ENCODE measurements at regions not wholly inside any gene's neighbourhood (a gene's known extent, or its start where the extent isn't known, plus 50 kb on each side); places are given as distances from the start of the nearest gene placed in this dataset.

DNA sequence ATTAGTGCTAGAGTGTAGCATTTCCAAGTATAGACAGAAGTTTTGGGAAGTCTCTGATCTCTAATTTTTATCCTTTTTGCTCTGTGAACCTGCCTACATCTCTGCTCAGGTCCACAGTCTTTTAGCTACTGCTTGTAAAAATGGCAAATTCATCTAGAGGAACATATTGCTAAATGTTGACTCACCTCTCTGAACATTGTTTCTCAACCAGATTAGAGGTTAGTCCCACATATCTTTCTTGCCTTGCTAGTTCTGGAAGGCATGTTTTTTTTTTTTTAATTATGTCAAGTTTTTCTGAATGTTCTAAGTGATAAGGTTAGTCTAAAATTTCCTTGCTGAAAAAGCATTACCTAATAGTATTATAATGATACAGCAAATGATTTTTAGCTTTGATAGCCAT lies 2889.6 kb upstream of the PCDH20 start:
- H3K9me3 ChIP-seq (ENCODE audit: insufficient read depth, low read length): no peaks in the 10 kb centered on the region
- no peak for DNase-seq (ENCODE audit: low read depth, low spot score)
- TF ChIP-seq YY1 (IDR thresholded peaks at IDR 0.05; ENCODE audit: insufficient read depth, insufficient read length) (no peak), ZNF274 (IDR thresholded peaks at IDR 0.05; ENCODE audit: low read depth, low read length) (no peak), SUZ12 (IDR thresholded peaks at IDR 0.05; ENCODE audit: extremely low read depth, insufficient read depth, insufficient read length) (no peak)
- H3K9ac ChIP-seq (ENCODE audit: insufficient read length, low read depth): no peak overlapping the region
- no peaks in the 10 kb centered on the region for H3K4me1 ChIP-seq (ENCODE audit: insufficient read depth, insufficient read length)
- H3K4me3 ChIP-seq (ENCODE audit: insufficient read length, low read depth): no peak overlapping the region
- no peaks in the 10 kb centered on the region for H3K27me3 ChIP-seq (ENCODE audit: insufficient read depth, insufficient read length)
- H3K36me3 ChIP-seq (ENCODE audit: insufficient read depth, insufficient read length, low read length): no peaks in the 10 kb centered on the region

DNA sequence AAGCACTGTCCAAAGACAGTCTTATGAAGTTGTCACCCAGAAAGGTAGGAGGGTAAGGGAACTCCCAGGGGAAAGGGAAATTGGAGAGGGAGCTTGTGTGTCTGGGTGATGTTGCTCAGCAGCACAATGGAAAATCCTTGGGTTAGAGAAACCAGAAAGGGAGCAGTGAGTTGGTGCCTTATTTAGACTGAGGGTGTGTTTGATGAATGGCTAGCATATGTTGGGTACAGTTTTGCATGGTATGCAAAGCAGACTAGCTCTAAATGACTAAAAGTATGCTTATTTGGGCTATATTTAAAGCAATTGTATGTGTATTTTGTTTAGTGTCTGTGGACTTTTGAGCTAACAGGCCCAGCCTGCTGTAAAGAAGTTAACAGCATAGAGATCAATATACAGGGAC lies 2884.6 kb upstream of the PCDH20 start:
- no peaks in the 10 kb centered on the region for H3K36me3 ChIP-seq (ENCODE audit: insufficient read depth, insufficient read length, low read length)
- H3K4me1 ChIP-seq (ENCODE audit: insufficient read depth, insufficient read length): no peaks in the 10 kb centered on the region
- H3K27me3 ChIP-seq (ENCODE audit: insufficient read depth, insufficient read length): no peaks in the 10 kb centered on the region
- no peak for DNase-seq (ENCODE audit: low read depth, low spot score)
- TF ChIP-seq ZNF274 (IDR thresholded peaks at IDR 0.05; ENCODE audit: low read depth, low read length) (no peak), YY1 (IDR thresholded peaks at IDR 0.05; ENCODE audit: insufficient read depth, insufficient read length) (no peak)
- H3K9me3 ChIP-seq (ENCODE audit: insufficient read depth, low read length): no peaks in the 10 kb centered on the region
- H3K9ac ChIP-seq (ENCODE audit: insufficient read length, low read depth): no peak overlapping the region
- H3K4me3 ChIP-seq (ENCODE audit: insufficient read length, low read depth): no peak overlapping the region

DNA sequence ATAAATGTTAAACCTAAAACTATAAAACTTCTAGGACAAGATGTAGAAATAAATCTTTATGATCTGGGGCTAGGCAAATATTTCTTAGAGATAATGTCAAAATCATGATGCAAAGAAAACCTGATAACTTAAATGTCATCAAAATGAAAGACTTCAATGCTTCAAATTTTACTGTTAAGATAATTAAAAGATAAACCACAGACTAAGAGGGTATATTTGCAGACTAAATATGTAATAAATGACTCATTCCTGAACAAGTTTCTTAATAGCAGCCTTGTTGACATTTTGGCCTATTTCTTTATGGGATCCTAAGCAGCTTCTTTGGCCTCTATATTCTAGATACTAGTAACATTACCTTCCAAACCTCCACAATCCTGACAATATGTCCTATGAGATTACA lies 2878.3 kb upstream of the PCDH20 start:
- TF ChIP-seq YY1 (IDR thresholded peaks at IDR 0.05; ENCODE audit: insufficient read depth, insufficient read length) (no peak), SUZ12 (IDR thresholded peaks at IDR 0.05; ENCODE audit: extremely low read depth, insufficient read depth, insufficient read length) (no peak), ZNF274 (IDR thresholded peaks at IDR 0.05; ENCODE audit: low read depth, low read length) (no peak)
- Histone ChIP-seq H3K9me3 (ENCODE audit: insufficient read depth, low read length) (no peaks in the 10 kb centered on the region), H3K36me3 (ENCODE audit: insufficient read depth, insufficient read length, low read length) (no peaks in the 10 kb centered on the region), H3K9ac (ENCODE audit: insufficient read length, low read depth) (no peak overlapping the region), H3K27me3 (ENCODE audit: insufficient read depth, insufficient read length) (no peaks in the 10 kb centered on the region), H3K4me3 (ENCODE audit: insufficient read length, low read depth) (no peak overlapping the region), H3K4me1 (ENCODE audit: insufficient read depth, insufficient read length) (no peaks in the 10 kb centered on the region)
- DNase-seq (ENCODE audit: low read depth, low spot score): no peak

DNA sequence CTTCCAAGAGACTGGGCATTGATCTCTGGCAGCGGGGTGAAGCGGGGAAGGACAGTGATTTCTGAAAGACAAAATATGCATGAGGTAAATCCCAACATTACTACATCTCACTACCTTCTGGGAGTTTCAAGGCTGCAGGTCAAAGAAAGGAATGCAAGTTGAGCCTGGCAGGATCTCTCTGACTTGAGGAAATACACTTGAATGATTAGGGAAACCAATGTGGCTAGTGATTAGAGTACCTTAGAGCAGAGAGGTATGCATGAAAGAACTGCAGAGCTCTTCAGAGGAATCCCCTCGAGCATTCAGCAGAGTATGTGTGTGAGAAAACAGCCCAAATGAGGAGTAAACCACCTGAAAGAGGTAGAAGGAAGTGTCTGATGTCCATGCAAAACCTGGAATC lies 2874.1 kb upstream of the PCDH20 start:
- Histone ChIP-seq H3K9me3 (ENCODE audit: insufficient read depth, low read length) (no peaks in the 10 kb centered on the region), H3K36me3 (ENCODE audit: insufficient read depth, insufficient read length, low read length) (no peaks in the 10 kb centered on the region)
- no peak for DNase-seq (ENCODE audit: low read depth, low spot score)

DNA sequence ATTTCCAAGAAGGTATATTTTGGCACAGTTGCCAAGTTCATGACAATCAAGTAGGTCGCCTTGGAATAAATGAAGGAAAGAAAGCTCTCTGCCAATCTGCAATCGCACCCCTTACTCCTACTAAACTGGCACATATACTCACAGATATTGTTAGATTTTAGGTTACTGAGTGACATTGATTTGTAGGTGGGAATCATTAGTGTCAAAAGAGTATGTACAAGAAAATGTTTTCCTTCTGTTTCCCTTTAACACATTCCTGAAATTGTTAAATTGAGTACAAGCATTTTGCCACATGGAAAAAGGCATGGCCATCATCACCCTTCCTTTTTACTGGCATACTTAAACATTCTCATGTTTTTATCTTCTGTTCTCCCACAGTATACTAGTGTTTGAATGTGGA lies 2868.3 kb upstream of the PCDH20 start:
- no peak overlapping the region for H3K9ac ChIP-seq (ENCODE audit: insufficient read length, low read depth)
- no peaks in the 10 kb centered on the region for H3K27me3 ChIP-seq (ENCODE audit: insufficient read depth, insufficient read length)
- no peak for DNase-seq (ENCODE audit: low read depth, low spot score)
- H3K36me3 ChIP-seq (ENCODE audit: insufficient read depth, insufficient read length, low read length): no peaks in the 10 kb centered on the region
- no peak overlapping the region for H3K4me3 ChIP-seq (ENCODE audit: insufficient read length, low read depth)
- H3K4me1 ChIP-seq (ENCODE audit: insufficient read depth, insufficient read length): no peaks in the 10 kb centered on the region
- no peak for TF ChIP-seq YY1 (IDR thresholded peaks at IDR 0.05; ENCODE audit: insufficient read depth, insufficient read length)
- no peak for TF ChIP-seq SUZ12 (IDR thresholded peaks at IDR 0.05; ENCODE audit: extremely low read depth, insufficient read depth, insufficient read length)
- TF ChIP-seq ZNF274 (IDR thresholded peaks at IDR 0.05; ENCODE audit: low read depth, low read length): no peak
- H3K9me3 ChIP-seq (ENCODE audit: insufficient read depth, low read length): no peaks in the 10 kb centered on the region

More for the DNA sequence above, 2874.1 kb upstream of the PCDH20 start:
- no peak overlapping the region for H3K9ac ChIP-seq (ENCODE audit: insufficient read length, low read depth)
- H3K4me3 ChIP-seq (ENCODE audit: insufficient read length, low read depth): no peak overlapping the region
- no peak for TF ChIP-seq ZNF274 (IDR thresholded peaks at IDR 0.05; ENCODE audit: low read depth, low read length)
- TF ChIP-seq SUZ12 (IDR thresholded peaks at IDR 0.05; ENCODE audit: extremely low read depth, insufficient read depth, insufficient read length): no peak
- no peak for TF ChIP-seq YY1 (IDR thresholded peaks at IDR 0.05; ENCODE audit: insufficient read depth, insufficient read length)
- no peaks in the 10 kb centered on the region for H3K4me1 ChIP-seq (ENCODE audit: insufficient read depth, insufficient read length)
- no peaks in the 10 kb centered on the region for H3K27me3 ChIP-seq (ENCODE audit: insufficient read depth, insufficient read length)

DNA sequence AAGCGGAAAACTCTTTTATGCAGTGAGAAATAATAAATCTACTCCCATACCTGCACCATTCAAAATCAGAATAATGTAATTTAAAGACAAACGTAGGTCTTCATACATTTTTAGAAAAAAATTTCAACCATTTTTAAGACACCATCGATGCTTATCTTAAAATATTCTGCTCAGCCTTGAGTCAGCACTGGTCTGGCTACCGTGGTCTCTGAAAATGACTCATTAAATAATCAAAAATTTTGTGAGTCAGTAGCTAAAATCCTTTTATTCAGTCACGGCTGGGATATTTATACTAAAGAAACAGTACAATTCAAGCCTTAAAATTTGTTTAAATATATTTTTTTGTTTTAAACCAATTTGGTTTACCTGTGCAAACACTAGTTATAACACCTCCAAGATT lies 2862.8 kb upstream of the PCDH20 start:
- no peak for DNase-seq (ENCODE audit: low read depth, low spot score)
- H3K27me3 ChIP-seq (ENCODE audit: insufficient read depth, insufficient read length): no peaks in the 10 kb centered on the region

DNA sequence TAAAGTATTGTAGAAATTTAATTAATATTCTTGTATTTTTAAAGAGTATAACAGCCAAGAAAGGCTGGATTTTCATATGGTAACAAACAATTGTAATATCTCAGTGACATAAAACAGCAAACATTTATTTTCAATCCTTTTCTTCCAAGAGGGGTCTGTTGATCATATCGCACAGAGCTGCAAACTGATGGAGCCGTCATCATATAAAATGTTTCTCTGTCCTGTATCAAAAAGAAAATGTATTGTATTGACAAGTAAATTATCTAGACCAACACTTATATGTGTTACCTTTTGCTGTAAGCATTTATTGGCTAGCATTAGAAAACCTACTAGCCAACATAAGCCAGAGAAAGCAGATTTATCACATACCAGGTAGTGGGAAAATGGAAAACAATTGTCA lies 2861.4 kb upstream of the PCDH20 start:
- no peak overlapping the region for H3K4me3 ChIP-seq (ENCODE audit: insufficient read length, low read depth)
- H3K9ac ChIP-seq (ENCODE audit: insufficient read length, low read depth): no peak overlapping the region
- TF ChIP-seq YY1 (IDR thresholded peaks at IDR 0.05; ENCODE audit: insufficient read depth, insufficient read length) (no peak), ZNF274 (IDR thresholded peaks at IDR 0.05; ENCODE audit: low read depth, low read length) (no peak), SUZ12 (IDR thresholded peaks at IDR 0.05; ENCODE audit: extremely low read depth, insufficient read depth, insufficient read length) (no peak)
- no peaks in the 10 kb centered on the region for H3K36me3 ChIP-seq (ENCODE audit: insufficient read depth, insufficient read length, low read length)
- no peaks in the 10 kb centered on the region for H3K4me1 ChIP-seq (ENCODE audit: insufficient read depth, insufficient read length)
- DNase-seq (ENCODE audit: low read depth, low spot score): no peak
- no peaks in the 10 kb centered on the region for H3K9me3 ChIP-seq (ENCODE audit: insufficient read depth, low read length)
- H3K27me3 ChIP-seq (ENCODE audit: insufficient read depth, insufficient read length): no peaks in the 10 kb centered on the region

More for the DNA sequence above, 2862.8 kb upstream of the PCDH20 start:
- H3K9ac ChIP-seq (ENCODE audit: insufficient read length, low read depth): no peak overlapping the region
- no peaks in the 10 kb centered on the region for H3K4me1 ChIP-seq (ENCODE audit: insufficient read depth, insufficient read length)
- TF ChIP-seq YY1 (IDR thresholded peaks at IDR 0.05; ENCODE audit: insufficient read depth, insufficient read length) (no peak), ZNF274 (IDR thresholded peaks at IDR 0.05; ENCODE audit: low read depth, low read length) (no peak), SUZ12 (IDR thresholded peaks at IDR 0.05; ENCODE audit: extremely low read depth, insufficient read depth, insufficient read length) (no peak)
- no peak overlapping the region for H3K4me3 ChIP-seq (ENCODE audit: insufficient read length, low read depth)
- H3K36me3 ChIP-seq (ENCODE audit: insufficient read depth, insufficient read length, low read length): no peaks in the 10 kb centered on the region
- no peaks in the 10 kb centered on the region for H3K9me3 ChIP-seq (ENCODE audit: insufficient read depth, low read length)

DNA sequence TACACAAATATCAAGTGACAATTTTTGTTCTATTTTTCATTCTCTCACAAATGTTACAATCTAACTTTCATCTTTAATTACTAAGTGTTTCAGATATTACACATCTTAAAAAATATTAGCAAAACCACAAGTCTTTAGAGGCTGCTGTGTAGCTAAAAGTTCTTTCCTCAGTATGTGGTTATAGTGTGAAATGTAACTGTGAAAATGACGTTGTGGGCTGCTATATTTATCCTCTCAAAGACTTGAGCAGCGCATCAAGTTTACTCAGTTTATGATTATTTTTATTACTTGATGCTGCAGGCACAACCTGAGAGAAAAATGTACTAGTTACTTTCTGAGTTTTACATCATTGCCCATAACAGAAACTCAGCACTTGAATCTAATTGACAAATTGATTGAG lies 2860.6 kb upstream of the PCDH20 start:
- Histone ChIP-seq H3K4me1 (ENCODE audit: insufficient read depth, insufficient read length) (no peaks in the 10 kb centered on the region), H3K36me3 (ENCODE audit: insufficient read depth, insufficient read length, low read length) (no peaks in the 10 kb centered on the region), H3K27me3 (ENCODE audit: insufficient read depth, insufficient read length) (no peaks in the 10 kb centered on the region), H3K9me3 (ENCODE audit: insufficient read depth, low read length) (no peaks in the 10 kb centered on the region), H3K9ac (ENCODE audit: insufficient read length, low read depth) (no peak overlapping the region), H3K4me3 (ENCODE audit: insufficient read length, low read depth) (no peak overlapping the region)
- TF ChIP-seq YY1 (IDR thresholded peaks at IDR 0.05; ENCODE audit: insufficient read depth, insufficient read length): no peak
- no peak for TF ChIP-seq ZNF274 (IDR thresholded peaks at IDR 0.05; ENCODE audit: low read depth, low read length)
- TF ChIP-seq SUZ12 (IDR thresholded peaks at IDR 0.05; ENCODE audit: extremely low read depth, insufficient read depth, insufficient read length): no peak
- DNase-seq (ENCODE audit: low read depth, low spot score): no peak
